Fibroblast of skin of back (primary cell): ENCODE measurements at regions not wholly inside any gene's neighbourhood (a gene's known extent, or its start where the extent isn't known, plus 50 kb on each side); places are given as distances from the start of the nearest gene placed in this dataset.
"Not testable (repeated sequence)": the region's sequence is repeated elsewhere in the genome, so short reads cannot be mapped to it uniquely, and the experiment has no call there.

ENCODE experiments used
- DNase-seq: peaks from one replicate; pipeline ENCODE4 v3.0.0-alpha.2; 2013

- no peak for DNase-seq
These were observed 1043.8 kb upstream of the EDIL3 start for GRCh38 chr5:85428426-85428934.

GRCh38 chr5:85431726-85432125, 1047.0 kb upstream of the EDIL3 start:
- DNase-seq, result not testable (repeated sequence)

- no peak for DNase-seq
These were observed 1056.5 kb upstream of the EDIL3 start for GRCh38 chr5:85441156-85441555.

- DNase-seq, result no peak
These were observed 1057.2 kb upstream of the EDIL3 start for GRCh38 chr5:85441853-85442252.

GRCh38 chr5:85452322-85453025, 1067.8 kb upstream of the EDIL3 start:
- DNase-seq, result no peak

- no peak for DNase-seq
These were observed 1068.3 kb upstream of the EDIL3 start for GRCh38 chr5:85453026-85453349.

GRCh38 chr5:85458319-85458718, 1073.6 kb upstream of the EDIL3 start:
- DNase-seq, result no peak

GRCh38 chr5:85462957-85463356, 1078.3 kb upstream of the EDIL3 start:
- no peak for DNase-seq

- no peak for DNase-seq
These were observed 1081.7 kb upstream of the EDIL3 start for GRCh38 chr5:85466423-85466822.

GRCh38 chr5:85472749-85473148, 1088.1 kb upstream of the EDIL3 start:
- DNase-seq, result no peak

- not testable (repeated sequence) for DNase-seq
These were observed 1090.5 kb upstream of the EDIL3 start for GRCh38 chr5:85475151-85475550.

- no peak for DNase-seq
These were observed 1091.9 kb upstream of the EDIL3 start for GRCh38 chr5:85476617-85477016.

GRCh38 chr5:85479849-85480248, 1095.2 kb upstream of the EDIL3 start:
- DNase-seq, result no peak

GRCh38 chr5:85484982-85485574, 1100.4 kb upstream of the EDIL3 start:
- no peak for DNase-seq

GRCh38 chr5:85488295-85488694, 1103.6 kb upstream of the EDIL3 start:
- no peak for DNase-seq

GRCh38 chr5:85500869-85501268, 1116.2 kb upstream of the EDIL3 start:
- no peak for DNase-seq

GRCh38 chr5:85512896-85513295, 1104.8 kb upstream of the COX7C start:
- no peak for DNase-seq

- DNase-seq, result no peak
These were observed 1102.2 kb upstream of the COX7C start for GRCh38 chr5:85515588-85515987.

- no peak for DNase-seq
These were observed 1100.4 kb upstream of the COX7C start for GRCh38 chr5:85517386-85517785.

- no peak for DNase-seq
These were observed 1084.2 kb upstream of the COX7C start for GRCh38 chr5:85533341-85534047.

- no peak for DNase-seq
These were observed 1079.4 kb upstream of the COX7C start for GRCh38 chr5:85538362-85538761.

GRCh38 chr5:85545129-85545528, 1072.6 kb upstream of the COX7C start:
- DNase-seq, result no peak

- no peak for DNase-seq
These were observed 1068.5 kb upstream of the COX7C start for GRCh38 chr5:85549229-85549628.
